ENCODE measurements at regions not wholly inside any gene's neighbourhood (a gene's known extent, or its start where the extent isn't known, plus 50 kb on each side); places are given as distances from the start of the nearest gene placed in this dataset.

- no peak for TF ChIP-seq TGIF2 (CRISPR knock-in tag; IDR thresholded peaks at IDR 0.05)
- TF ChIP-seq E2F6 (IDR thresholded peaks at IDR 0.05; ENCODE audit: borderline replicate concordance in 1 of 2, extremely low read depth in 1 of 2, insufficient read depth in 1 of 2, insufficient read length in 1 of 2, low read depth in 1 of 2, low read length in 1 of 2, poor library complexity in 1 of 2, severe bottlenecking in 1 of 2) = no peak
- no peak for TF ChIP-seq SMC3 (conservative IDR thresholded peaks at IDR 0.05; ENCODE audit: insufficient read depth, low read depth, low read length)
- no peak for TF ChIP-seq KDM5B (IDR thresholded peaks at IDR 0.05; ENCODE audit: insufficient replicate concordance, low read depth, low read length)
- no peak for TF ChIP-seq GABPA (tag; conservative IDR thresholded peaks at IDR 0.05; ENCODE audit: low read depth)
- TF ChIP-seq E4F1 (CRISPR knock-in tag; IDR thresholded peaks at IDR 0.05; ENCODE audit: borderline replicate concordance) = no peak
- TF ChIP-seq SP1 (CRISPR knock-in tag; IDR thresholded peaks at IDR 0.05) = no peak
- TF ChIP-seq TSC22D4 (tag; IDR thresholded peaks at IDR 0.05) = no peak
- no peak for TF ChIP-seq RNF2 (IDR thresholded peaks at IDR 0.05)
- TF ChIP-seq ZBTB26 (CRISPR knock-in tag; IDR thresholded peaks at IDR 0.05) = no peak
- no peak for TF ChIP-seq ZBTB33 (CRISPR knock-in tag; IDR thresholded peaks at IDR 0.05)
- no peak for TF ChIP-seq ZNF586 (CRISPR knock-in tag; conservative IDR thresholded peaks at IDR 0.05)
- no peak for TF ChIP-seq PHF20 (IDR thresholded peaks at IDR 0.05; ENCODE audit: partially characterized antibody)
- no peak for TF ChIP-seq ZNF184 (CRISPR knock-in tag; IDR thresholded peaks at IDR 0.05)
Observed at GRCh38 chr6:138018297-138018696, 88.9 kb downstream of the PERP start.

All from K562 (cell line).